GM20431 (cell line): ENCODE measurements at regions not wholly inside any gene's neighbourhood (a gene's known extent, or its start where the extent isn't known, plus 50 kb on each side); places are given as distances from the start of the nearest gene placed in this dataset.

Experiments
- in situ Hi-C: fragments of 300-500 bp; cut with MseI, MboI; formaldehyde crosslinking; loops from one replicate; pipeline ENCODE4 v1.15.0; 2020; ENCODE audit warnings: low sequenced_read_pairs; ENCODE audit not compliant: unreplicated experiment

GRCh38 chr18:44033144-44033701 lies 647.5 kb upstream of the SETBP1 start:
- in situ Hi-C loops: no loop called here

- in situ Hi-C loops: no loop called here
These were observed 645.1 kb upstream of the SETBP1 start for GRCh38 chr18:44035554-44035953.

- in situ Hi-C loops: no loop called here
These were observed 644.2 kb upstream of the SETBP1 start for GRCh38 chr18:44036501-44036900.

- in situ Hi-C loops: no loop called here
These were observed 641.5 kb upstream of the SETBP1 start for GRCh38 chr18:44039216-44039615.

- in situ Hi-C loops: no loop called here
These were observed 640.9 kb upstream of the SETBP1 start for GRCh38 chr18:44039826-44040225.

GRCh38 chr18:44041553-44041952 lies 639.1 kb upstream of the SETBP1 start:
- in situ Hi-C loops: no loop called here

- in situ Hi-C loops: no loop called here
These were observed 638.7 kb upstream of the SETBP1 start for GRCh38 chr18:44041961-44042360.

- in situ Hi-C loops: no loop called here
These were observed 634.2 kb upstream of the SETBP1 start for GRCh38 chr18:44046376-44046975.

GRCh38 chr18:44047585-44047984 lies 633.1 kb upstream of the SETBP1 start:
- in situ Hi-C loops: no loop called here

GRCh38 chr18:44048435-44048834 lies 632.3 kb upstream of the SETBP1 start:
- in situ Hi-C loops: no loop called here

- in situ Hi-C loops: no loop called here
These were observed 631.8 kb upstream of the SETBP1 start for GRCh38 chr18:44048846-44049245.

- in situ Hi-C loops: no loop called here
These were observed 629.7 kb upstream of the SETBP1 start for GRCh38 chr18:44051026-44051425.

GRCh38 chr18:44054514-44054913 lies 626.2 kb upstream of the SETBP1 start:
- in situ Hi-C loops: no loop called here

GRCh38 chr18:44060197-44060596 lies 620.5 kb upstream of the SETBP1 start:
- in situ Hi-C loops: no loop called here

GRCh38 chr18:44061438-44061837 lies 619.2 kb upstream of the SETBP1 start:
- in situ Hi-C loops: no loop called here

GRCh38 chr18:44062345-44062744 lies 618.3 kb upstream of the SETBP1 start:
- in situ Hi-C loops: no loop called here

GRCh38 chr18:44065206-44065605 lies 615.5 kb upstream of the SETBP1 start:
- in situ Hi-C loops: no loop called here

GRCh38 chr18:44066541-44066940 lies 614.1 kb upstream of the SETBP1 start:
- in situ Hi-C loops: no loop called here

GRCh38 chr18:44067186-44067585 lies 613.5 kb upstream of the SETBP1 start:
- in situ Hi-C loops: no loop called here

GRCh38 chr18:44075038-44075437 lies 605.6 kb upstream of the SETBP1 start:
- in situ Hi-C loops: no loop called here

- in situ Hi-C loops: no loop called here
These were observed 601.1 kb upstream of the SETBP1 start for GRCh38 chr18:44079606-44080005.

GRCh38 chr18:44080054-44080453 lies 600.6 kb upstream of the SETBP1 start:
- in situ Hi-C loops: no loop called here
